Liver (tissue), 8 donors: ENCODE measurements at regions not wholly inside any gene's neighbourhood (a gene's known extent, or its start where the extent isn't known, plus 50 kb on each side); places are given as distances from the start of the nearest gene placed in this dataset.

Experiments used
- DNase-seq: peaks from one replicate; pipeline ENCODE4 v3.0.0-alpha.2; 2017; ENCODE audit warnings: low spot score
- H3K27ac ChIP-seq, 2 donors: one replicate each; pipeline ENCODE4 v1.7.0; 2013; ENCODE audit warnings: inconsistent platforms in 2 of 2, low read length in 2 of 2, control low read depth in 1 of 2, low read depth in 1 of 2, mild to moderate bottlenecking in 1 of 2
- H3K27me3 ChIP-seq, 4 donors: one replicate each; pipeline versions ENCODE4 v1.6.1 to v1.7.0; 2013; ENCODE audit warnings: low read length in 3 of 4, inconsistent platforms in 1 of 4, mild to moderate bottlenecking in 1 of 4, moderate library complexity in 1 of 4; ENCODE audit not compliant: control insufficient read depth in 4 of 4, insufficient read depth in 4 of 4
- H3K36me3 ChIP-seq, 4 donors: one replicate each; pipeline versions ENCODE4 v1.6.1 to v1.7.0; 2013; ENCODE audit warnings: low read length in 3 of 4, mild to moderate bottlenecking in 3 of 4, low read depth in 1 of 4, moderate library complexity in 1 of 4; ENCODE audit not compliant: control insufficient read depth in 4 of 4, insufficient read depth in 3 of 4
- H3K4me1 ChIP-seq, 4 donors: one replicate each; pipeline versions ENCODE4 v1.6.1 to v1.7.0; 2013; ENCODE audit warnings: low read length in 3 of 4, mild to moderate bottlenecking in 3 of 4, moderate library complexity in 1 of 4; ENCODE audit not compliant: control insufficient read depth in 4 of 4, insufficient read depth in 4 of 4
- H3K4me3 ChIP-seq, 3 donors: one replicate each; pipeline versions ENCODE4 v1.6.1 to v1.7.0; 2013; ENCODE audit warnings: low read length in 3 of 3, control low read depth in 1 of 3, low read depth in 1 of 3, mild to moderate bottlenecking in 1 of 3
- H3K9ac ChIP-seq, 2 donors: one replicate each; pipeline ENCODE4 v1.7.0; 2013; ENCODE audit warnings: low read length in 2 of 2, mild to moderate bottlenecking in 2 of 2, moderate library complexity in 2 of 2, control low read depth in 1 of 2, low read depth in 1 of 2
- H3K9me3 ChIP-seq, 4 donors: one replicate each; pipeline versions ENCODE4 v1.6.1 to v1.7.0; 2013; ENCODE audit warnings: low read length in 3 of 4; ENCODE audit not compliant: control insufficient read depth in 4 of 4
- ATF3 ChIP-seq: IDR thresholded peaks from 2 replicates; pipeline ENCODE4 v1.6.1; 2016; ENCODE audit warnings: antibody characterized with exemption
- CTCF ChIP-seq: fragments of 150-350 bp; IDR thresholded peaks from 2 replicates; pipeline ENCODE4 v1.5.1; 2017; ENCODE audit warnings: improper control_type of control experiment, low read depth, low read length; ENCODE audit not compliant: missing input control
- EGR1 ChIP-seq, 2 donors: IDR thresholded peaks; 2 replicates each; pipeline ENCODE4 v1.6.1; 2016 to 2018; ENCODE audit warnings: antibody characterized with exemption in 2 of 2, low read depth in 2 of 2
- FOXA1 ChIP-seq: IDR thresholded peaks from 2 replicates; pipeline ENCODE4 v1.6.1; 2016; ENCODE audit warnings: antibody characterized with exemption
- FOXA2 ChIP-seq: IDR thresholded peaks from 2 replicates; pipeline ENCODE4 v1.6.1; 2016; ENCODE audit warnings: antibody characterized with exemption
- GABPA ChIP-seq, 2 donors: IDR thresholded peaks in 1 of 2; conservative IDR thresholded peaks in 1 of 2; 2 replicates each; pipeline ENCODE4 v1.6.1; 2016; ENCODE audit warnings: antibody characterized with exemption in 2 of 2, mild to moderate bottlenecking in 1 of 2, moderate library complexity in 1 of 2
- HNF4A ChIP-seq, 2 donors: conservative IDR thresholded peaks; 2 replicates each; pipeline ENCODE4 v1.6.1; 2016; ENCODE audit warnings: antibody characterized with exemption in 2 of 2, mild to moderate bottlenecking in 2 of 2
- HNF4G ChIP-seq: IDR thresholded peaks from 2 replicates; pipeline ENCODE4 v1.6.1; 2016; ENCODE audit warnings: antibody characterized with exemption
- JUND ChIP-seq, 2 donors: IDR thresholded peaks; 2 replicates each; pipeline ENCODE4 v1.6.1; 2016; ENCODE audit warnings: antibody characterized with exemption in 2 of 2
- MAX ChIP-seq: IDR thresholded peaks from 2 replicates; pipeline ENCODE4 v1.6.1; 2016; ENCODE audit warnings: antibody characterized with exemption
- NR2F2 ChIP-seq: IDR thresholded peaks from 2 replicates; pipeline ENCODE4 v1.6.1; 2016; ENCODE audit warnings: antibody characterized with exemption
- RAD21 ChIP-seq, 2 donors: IDR thresholded peaks; 2 replicates each; pipeline ENCODE4 v1.6.1; 2016; ENCODE audit warnings: antibody characterized with exemption in 2 of 2, mild to moderate bottlenecking in 2 of 2
- REST ChIP-seq: IDR thresholded peaks from 2 replicates; pipeline ENCODE4 v1.6.1; 2016; ENCODE audit warnings: antibody characterized with exemption, mild to moderate bottlenecking
- SP1 ChIP-seq: IDR thresholded peaks from 2 replicates; pipeline ENCODE4 v1.6.1; 2018; ENCODE audit warnings: antibody characterized with exemption, mild to moderate bottlenecking
- TAF1 ChIP-seq: conservative IDR thresholded peaks from 2 replicates; pipeline ENCODE4 v1.6.1; 2016; ENCODE audit warnings: antibody characterized with exemption, mild to moderate bottlenecking
- YY1 ChIP-seq: IDR thresholded peaks from 2 replicates; pipeline ENCODE4 v1.6.1; 2016; ENCODE audit warnings: antibody characterized with exemption, mild to moderate bottlenecking
- ZBTB33 ChIP-seq: IDR thresholded peaks from 2 replicates; pipeline ENCODE4 v1.6.1; 2016; ENCODE audit warnings: antibody characterized with exemption
- WGBS: extraction: QIAGEN DNeasy Blood & Tissue Kit; methylation state at CpG from one replicate; pipeline ENCODE4 v1.1.7; 2013; 5-methylcytosine and 5-hydroxymethylcytosine counted together
- donor health status: healthy.
- donor health status: healthy.
- donor health status: healthy.
- donor health status: healthy.
- donor health status: healthy.

- Histone ChIP-seq H3K4me1 (no peaks in the 10 kb centered on the region), H3K27me3 (peaks cover 0 to 3% (median 1%) of the 10 kb centered on the region in 4 donors), H3K9me3 (no peaks in the 10 kb centered on the region), H3K27ac (no peak overlapping the region), H3K4me3 (no peak overlapping the region), H3K36me3 (no peaks in the 10 kb centered on the region), H3K9ac (no peak overlapping the region)
- TF ChIP-seq FOXA1 (no peak), RAD21 (IDR thresholded peaks at IDR 0.05) (no peak), REST (no peak), TAF1 (no peak), HNF4A (conservative IDR thresholded peaks at IDR 0.05) (no peak), HNF4G (no peak), EGR1 (IDR thresholded peaks at IDR 0.05; ENCODE audit: low read depth in 2 of 2) (no peak), FOXA2 (no peak), NR2F2 (no peak), SP1 (no peak), ZBTB33 (no peak), MAX (no peak), GABPA (IDR thresholded peaks at IDR 0.05 in 1 of 2, conservative IDR thresholded peaks at IDR 0.05 in 1 of 2) (no peak), ATF3 (no peak), JUND (IDR thresholded peaks at IDR 0.05) (no peak), CTCF (no peak)
- DNase-seq, result no peak
- 77% methylated on average over 13 of the region's 13 CpGs for WGBS
Observed at GRCh38 chr15:83358972-83359564, 74.6 kb upstream of the BNC1 start.

GRCh38 chr15:83362706-83363105 is 78.2 kb upstream of the BNC1 start:
- Histone ChIP-seq H3K27me3 (peaks cover 0 to 13% (median 4%) of the 10 kb centered on the region in 4 donors), H3K9ac (no peak overlapping the region), H3K4me1 (peaks cover 0 to 6% (median 3%) of the 10 kb centered on the region in 4 donors), H3K27ac (no peak overlapping the region), H3K4me3 (no peak overlapping the region), H3K36me3 (no peaks in the 10 kb centered on the region), H3K9me3 (no peaks in the 10 kb centered on the region)
- WGBS, result 67% methylated on average over 2 of the region's 2 CpGs
- TF ChIP-seq RAD21 (IDR thresholded peaks at IDR 0.05) (no peak), ZBTB33 (no peak), FOXA2 (no peak), MAX (no peak), HNF4G (no peak), FOXA1 (no peak), JUND (IDR thresholded peaks at IDR 0.05) (no peak), HNF4A (conservative IDR thresholded peaks at IDR 0.05) (no peak), CTCF (no peak), NR2F2 (no peak), SP1 (no peak), ATF3 (no peak), TAF1 (no peak), EGR1 (IDR thresholded peaks at IDR 0.05; ENCODE audit: low read depth in 2 of 2) (no peak), GABPA (IDR thresholded peaks at IDR 0.05 in 1 of 2, conservative IDR thresholded peaks at IDR 0.05 in 1 of 2) (no peak), YY1 (no peak)
- no peak for DNase-seq
